Hippocampal formation (tissue), 2 donors: ENCODE measurements at regions not wholly inside any gene's neighbourhood (a gene's known extent, or its start where the extent isn't known, plus 50 kb on each side); places are given as distances from the start of the nearest gene placed in this dataset.

ENCODE experiments used
- DNase-seq, 2 donors: peaks; one replicate each; lab custom pipeline; 2025; lab: John Stamatoyannopoulos, UW

GRCh38 chr15:70226337-70226980 is 128.7 kb upstream of the TLE3 start:
- no peak for DNase-seq

- no peak for DNase-seq
Observed at GRCh38 chr15:70225416-70225815, 127.7 kb upstream of the TLE3 start.

- no peak for DNase-seq
Observed at GRCh38 chr15:70222606-70223005, 124.9 kb upstream of the TLE3 start.

- no peak for DNase-seq
Observed at GRCh38 chr15:70220490-70221096, 122.9 kb upstream of the TLE3 start.

- no peak for DNase-seq
Observed at GRCh38 chr15:70219966-70220365, 122.2 kb upstream of the TLE3 start.

GRCh38 chr15:70219256-70219895 is 121.7 kb upstream of the TLE3 start:
- no peak for DNase-seq

- no peak for DNase-seq
Observed at GRCh38 chr15:70217226-70218160, 119.8 kb upstream of the TLE3 start.

- DNase-seq, result no peak
Observed at GRCh38 chr15:70215951-70216350, 118.2 kb upstream of the TLE3 start.

GRCh38 chr15:70214941-70215635 is 117.4 kb upstream of the TLE3 start:
- DNase-seq, result no peak

- no peak for DNase-seq
Observed at GRCh38 chr15:70214276-70214675, 116.6 kb upstream of the TLE3 start.

GRCh38 chr15:70213794-70214193 is 116.1 kb upstream of the TLE3 start:
- DNase-seq, result no peak

- no peak for DNase-seq
Observed at GRCh38 chr15:70212963-70213315, 115.2 kb upstream of the TLE3 start.

GRCh38 chr15:70212286-70212962 is 114.7 kb upstream of the TLE3 start:
- DNase-seq, result no peak

- DNase-seq, result no peak
Observed at GRCh38 chr15:70210528-70210927, 112.8 kb upstream of the TLE3 start.

GRCh38 chr15:70210076-70210475 is 112.4 kb upstream of the TLE3 start:
- no peak for DNase-seq

GRCh38 chr15:70209499-70209898 is 111.8 kb upstream of the TLE3 start:
- DNase-seq, result no peak

GRCh38 chr15:70208332-70208731 is 110.6 kb upstream of the TLE3 start:
- DNase-seq, result no peak

GRCh38 chr15:70206668-70207067 is 109.0 kb upstream of the TLE3 start:
- no peak for DNase-seq

GRCh38 chr15:70204652-70205051 is 106.9 kb upstream of the TLE3 start:
- no peak for DNase-seq

- DNase-seq, result no peak
Observed at GRCh38 chr15:70203981-70204560, 106.4 kb upstream of the TLE3 start.

- no peak for DNase-seq
Observed at GRCh38 chr15:70202756-70203155, 105.0 kb upstream of the TLE3 start.
